Loucy (cell line): ENCODE measurements at regions not wholly inside any gene's neighbourhood (a gene's known extent, or its start where the extent isn't known, plus 50 kb on each side); places are given as distances from the start of the nearest gene placed in this dataset.

ENCODE experiments used
- EZH2phosphoT487 ChIP-seq: fragments of 200-600 bp; IDR thresholded peaks from 2 replicates; pipeline ENCODE4 v1.6.1; 2018; ENCODE audit warnings: antibody characterized with exemption, mild to moderate bottlenecking, moderate library complexity, borderline replicate concordance
- TF ChIP-seq, protein P1 (sequence below): fragments of 200-600 bp; sonication (generic); conservative IDR thresholded peaks from 2 replicates; pipeline ENCODE4 v1.5.1; 2014; ENCODE audit warnings: mild to moderate bottlenecking, antibody characterized with exemption, low read length

DNA sequence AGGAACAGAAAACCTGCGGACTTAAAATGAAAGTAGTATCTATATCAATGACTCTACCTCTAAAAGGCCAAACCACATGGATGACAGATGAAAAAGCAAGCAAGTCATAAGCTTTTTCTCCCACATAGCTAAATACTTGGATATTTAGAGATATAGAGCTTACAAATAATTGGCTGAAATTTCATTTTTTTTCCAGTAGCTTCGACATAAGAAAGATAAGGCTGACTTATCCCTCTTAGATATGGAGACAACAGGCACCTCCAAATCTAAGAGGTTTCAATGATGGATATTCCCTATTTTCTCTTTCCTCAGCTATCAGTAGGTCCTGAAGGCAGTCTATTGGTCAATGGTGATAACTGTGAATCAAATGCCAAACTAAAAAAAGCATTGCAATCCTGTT, 460.3 kb downstream of the MEIS1 start:
- TF ChIP-seq, protein P1, sequence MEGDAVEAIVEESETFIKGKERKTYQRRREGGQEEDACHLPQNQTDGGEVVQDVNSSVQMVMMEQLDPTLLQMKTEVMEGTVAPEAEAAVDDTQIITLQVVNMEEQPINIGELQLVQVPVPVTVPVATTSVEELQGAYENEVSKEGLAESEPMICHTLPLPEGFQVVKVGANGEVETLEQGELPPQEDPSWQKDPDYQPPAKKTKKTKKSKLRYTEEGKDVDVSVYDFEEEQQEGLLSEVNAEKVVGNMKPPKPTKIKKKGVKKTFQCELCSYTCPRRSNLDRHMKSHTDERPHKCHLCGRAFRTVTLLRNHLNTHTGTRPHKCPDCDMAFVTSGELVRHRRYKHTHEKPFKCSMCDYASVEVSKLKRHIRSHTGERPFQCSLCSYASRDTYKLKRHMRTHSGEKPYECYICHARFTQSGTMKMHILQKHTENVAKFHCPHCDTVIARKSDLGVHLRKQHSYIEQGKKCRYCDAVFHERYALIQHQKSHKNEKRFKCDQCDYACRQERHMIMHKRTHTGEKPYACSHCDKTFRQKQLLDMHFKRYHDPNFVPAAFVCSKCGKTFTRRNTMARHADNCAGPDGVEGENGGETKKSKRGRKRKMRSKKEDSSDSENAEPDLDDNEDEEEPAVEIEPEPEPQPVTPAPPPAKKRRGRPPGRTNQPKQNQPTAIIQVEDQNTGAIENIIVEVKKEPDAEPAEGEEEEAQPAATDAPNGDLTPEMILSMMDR: no peak
- TF ChIP-seq EZH2phosphoT487: no peak
